Endothelial cell of umbilical vein (primary cell): ENCODE measurements at regions not wholly inside any gene's neighbourhood (a gene's known extent, or its start where the extent isn't known, plus 50 kb on each side); places are given as distances from the start of the nearest gene placed in this dataset.

Experiments used
- BruUV-seq: library from RNA; stranded (reverse); fragments of 400-500 nt; replicated peaks from 2 replicates; lab custom pipeline; 2021; lab: Mats Ljungman, UMichigan
- CTCF ChIA-PET: fragments of 300-600, 350-600 bp; sonication (Branson Sonifier 250); formaldehyde crosslinking; loops from one replicate; lab custom pipeline; 2021; ENCODE audit warnings: antibody characterized with exemption, inconsistent platforms; lab: Charles Lee
- POLR2A ChIA-PET: fragments of 300-600, 350-600 bp; sonication (Branson Sonifier 250); formaldehyde crosslinking; loops from one replicate; lab custom pipeline; 2021; ENCODE audit warnings: antibody characterized with exemption, inconsistent platforms; lab: Charles Lee
- DNase-seq: peaks from one replicate; pipeline ENCODE4 v3.0.0-alpha.2; 2011; ENCODE audit warnings: low read depth, low spot score
- FAIRE-seq: peaks from 2 replicates; lab custom pipeline; 2011; peaks lifted over from hg19 to GRCh38; lab: Jason Lieb, UNC
- H2AFZ ChIP-seq: 2 replicates; pipeline ENCODE4 v1.6.0; 2012; ENCODE audit warnings: low read depth, low read length, control low read depth, inconsistent platforms
- H3K27ac ChIP-seq: 2 replicates; pipeline ENCODE4 v1.5.1; 2011; ENCODE audit warnings: low read depth, mild to moderate bottlenecking, control low read depth, low read length, moderate library complexity; ENCODE audit not compliant: insufficient read depth
- H3K27me3 ChIP-seq, 2 experiments: 2 replicates each; pipeline versions ENCODE4 v1.6.0 to v1.6.1; 2011; ENCODE audit warnings: low read length in 2 of 2, mixed read lengths in 1 of 2; ENCODE audit not compliant: control insufficient read depth in 2 of 2, insufficient read depth in 2 of 2
- H3K36me3 ChIP-seq, 2 experiments: 2 replicates in 1 of 2; 3 replicates in 1 of 2; pipeline ENCODE4 v1.5.1; 2011; ENCODE audit warnings: low read length in 2 of 2, mild to moderate bottlenecking in 1 of 2, moderate library complexity in 1 of 2; ENCODE audit not compliant: control insufficient read depth in 2 of 2, insufficient read depth in 2 of 2; ENCODE audit errors: extremely low read depth in 1 of 2
- H3K4me1 ChIP-seq: 3 replicates; pipeline ENCODE4 v1.5.1; 2011; ENCODE audit warnings: mild to moderate bottlenecking, low read length; ENCODE audit not compliant: control insufficient read depth, insufficient read depth; ENCODE audit errors: extremely low read depth
- H3K4me2 ChIP-seq: 2 replicates; pipeline ENCODE4 v1.6.1; 2011; ENCODE audit warnings: low read length, control low read depth, mixed read lengths; ENCODE audit not compliant: insufficient read depth
- H3K4me3 ChIP-seq, 3 experiments: fragments of 200-600 bp in 1 of 3; sonication (generic), shearing (Covaris generic) in 1 of 3; replicated peaks in 1 of 3; 2 replicates each; pipeline ENCODE4 v1.5.1; 2011 to 2016; ENCODE audit warnings: control low read depth in 3 of 3, low read length in 3 of 3, mild to moderate bottlenecking in 2 of 3, inconsistent platforms in 1 of 3, low read depth in 1 of 3, moderate library complexity in 1 of 3; ENCODE audit not compliant: insufficient read depth in 1 of 3
- H3K79me2 ChIP-seq: 2 replicates; pipeline ENCODE4 v1.6.0; 2012; ENCODE audit warnings: low read length, inconsistent platforms; ENCODE audit not compliant: control insufficient read depth, insufficient read depth
- H3K9ac ChIP-seq: replicated peaks from 2 replicates; pipeline ENCODE3; 2011; ENCODE audit warnings: low read length, control low read depth; ENCODE audit not compliant: insufficient read depth; ENCODE audit errors: extremely low read depth
- H3K9me1 ChIP-seq: replicated peaks from 3 replicates; pipeline ENCODE4 v1.6.0; 2011; ENCODE audit warnings: mild to moderate bottlenecking, low read length; ENCODE audit not compliant: control insufficient read depth, insufficient read depth; ENCODE audit errors: extremely low read depth
- H3K9me3 ChIP-seq: replicated peaks from 2 replicates; pipeline ENCODE4 v1.5.1; 2012; ENCODE audit warnings: low read length, inconsistent platforms; ENCODE audit not compliant: control insufficient read depth, insufficient read depth
- H4K20me1 ChIP-seq: replicated peaks from 2 replicates; pipeline ENCODE3; 2011; ENCODE audit warnings: mild to moderate bottlenecking, low read length; ENCODE audit not compliant: control insufficient read depth, insufficient read depth; ENCODE audit errors: extremely low read depth
- GATA2 ChIP-seq: IDR thresholded peaks from 2 replicates; pipeline ENCODE4 v1.7.0; 2011; ENCODE audit warnings: low read depth, mild to moderate bottlenecking, moderate library complexity, mixed read lengths, low read length; ENCODE audit not compliant: insufficient read length, insufficient read depth
- MYC ChIP-seq: IDR thresholded peaks from one replicate; pipeline ENCODE4 v1.6.1; 2011; ENCODE audit warnings: mild to moderate bottlenecking, low read depth, low read length
- POLR2A ChIP-seq: IDR thresholded peaks from 2 replicates; pipeline ENCODE4 v1.6.1; 2012; ENCODE audit warnings: low read depth, mild to moderate bottlenecking, control low read depth, low read length
- POLR2AphosphoS5 ChIP-seq: IDR thresholded peaks from 2 replicates; pipeline ENCODE4 v1.6.1; 2012; ENCODE audit warnings: low read depth, mild to moderate bottlenecking, control low read depth, low read length, moderate library complexity; ENCODE audit not compliant: insufficient read depth
- dilution Hi-C: fragments of 300-500 bp; cut with MboI; formaldehyde crosslinking; loops from one replicate; pipeline ENCODE4 v1.15.0; 2019; ENCODE audit warnings: low sequenced_read_pairs; ENCODE audit not compliant: extremely low pct_ligation_motif_present
- intact Hi-C: fragments of 100-400 bp; cut with micrococcal nuclease; formaldehyde crosslinking; loops from one replicate; pipeline ENCODE4 v1.10.0; 2022
- TF ChIP-seq, protein P1 (sequence below): IDR thresholded peaks from 2 replicates; pipeline ENCODE4 v1.6.1; 2011; ENCODE audit not compliant: insufficient read depth, insufficient read length
- TF ChIP-seq, protein P2 (sequence below), 2 donors: IDR thresholded peaks; 1 replicate in 1 of 2; 2 replicates in 1 of 2; pipeline ENCODE4 v1.5.1; 2011; ENCODE audit warnings: low read length in 2 of 2, mild to moderate bottlenecking in 2 of 2, moderate library complexity in 2 of 2, control low read depth in 1 of 2, inconsistent platforms in 1 of 2, low read depth in 1 of 2; ENCODE audit not compliant: insufficient read depth in 1 of 2; ENCODE audit errors: extremely low read depth in 1 of 2

DNA sequence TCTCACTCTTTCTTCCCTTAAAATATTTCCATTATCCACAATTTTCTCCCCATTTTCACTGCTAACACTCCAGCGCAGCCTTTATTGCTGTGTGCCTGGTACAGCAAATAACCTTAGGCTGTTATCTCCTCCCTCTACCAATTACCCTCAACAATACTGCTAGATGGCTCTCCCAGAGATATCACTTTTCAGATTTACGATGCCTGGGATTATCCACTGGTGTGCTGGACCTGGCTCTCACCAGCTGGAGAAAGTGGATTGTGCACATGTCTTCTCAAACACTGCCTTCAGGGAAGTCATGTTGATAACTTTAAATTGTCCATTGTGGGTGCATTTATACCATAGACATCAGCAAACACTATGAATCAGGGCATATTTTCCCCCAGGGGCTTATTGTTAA is 101.9 kb upstream of the ADAMTS20 start:
- H3K4me1 ChIP-seq = no peaks in the 10 kb centered on the region
- DNase-seq (no peak), FAIRE-seq (no peak)
- no peaks in the 10 kb centered on the region for H3K36me3 ChIP-seq
- TF ChIP-seq MYC = no peak
- TF ChIP-seq, protein P1, sequence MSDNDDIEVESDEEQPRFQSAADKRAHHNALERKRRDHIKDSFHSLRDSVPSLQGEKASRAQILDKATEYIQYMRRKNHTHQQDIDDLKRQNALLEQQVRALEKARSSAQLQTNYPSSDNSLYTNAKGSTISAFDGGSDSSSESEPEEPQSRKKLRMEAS = no peak
- TF ChIP-seq GATA2 = no peak
- TF ChIP-seq POLR2A = no peak
- TF ChIP-seq, protein P2, sequence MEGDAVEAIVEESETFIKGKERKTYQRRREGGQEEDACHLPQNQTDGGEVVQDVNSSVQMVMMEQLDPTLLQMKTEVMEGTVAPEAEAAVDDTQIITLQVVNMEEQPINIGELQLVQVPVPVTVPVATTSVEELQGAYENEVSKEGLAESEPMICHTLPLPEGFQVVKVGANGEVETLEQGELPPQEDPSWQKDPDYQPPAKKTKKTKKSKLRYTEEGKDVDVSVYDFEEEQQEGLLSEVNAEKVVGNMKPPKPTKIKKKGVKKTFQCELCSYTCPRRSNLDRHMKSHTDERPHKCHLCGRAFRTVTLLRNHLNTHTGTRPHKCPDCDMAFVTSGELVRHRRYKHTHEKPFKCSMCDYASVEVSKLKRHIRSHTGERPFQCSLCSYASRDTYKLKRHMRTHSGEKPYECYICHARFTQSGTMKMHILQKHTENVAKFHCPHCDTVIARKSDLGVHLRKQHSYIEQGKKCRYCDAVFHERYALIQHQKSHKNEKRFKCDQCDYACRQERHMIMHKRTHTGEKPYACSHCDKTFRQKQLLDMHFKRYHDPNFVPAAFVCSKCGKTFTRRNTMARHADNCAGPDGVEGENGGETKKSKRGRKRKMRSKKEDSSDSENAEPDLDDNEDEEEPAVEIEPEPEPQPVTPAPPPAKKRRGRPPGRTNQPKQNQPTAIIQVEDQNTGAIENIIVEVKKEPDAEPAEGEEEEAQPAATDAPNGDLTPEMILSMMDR (IDR thresholded peaks at IDR 0.05; ENCODE audit: extremely low read depth in 1 of 2, insufficient read depth in 1 of 2, low read depth in 1 of 2, low read length in 2 of 2) = no peak
- TF ChIP-seq POLR2AphosphoS5 = no peak
- dilution Hi-C loops = no loop called here
- no peak overlapping the region for H3K4me3 ChIP-seq
- H3K79me2 ChIP-seq = no peaks in the 10 kb centered on the region
- POLR2A ChIA-PET = no interaction called here
- H3K27me3 ChIP-seq = no peaks in the 10 kb centered on the region
- H3K9me3 ChIP-seq = no peaks in the 10 kb centered on the region
- H3K9me1 ChIP-seq = no peaks in the 10 kb centered on the region
- CTCF ChIA-PET = no interaction called here
- H4K20me1 ChIP-seq = no peaks in the 10 kb centered on the region
- no peak overlapping the region for H3K9ac ChIP-seq
- H2AFZ ChIP-seq = no peak overlapping the region
- BruUV-seq = no TSS peak
- intact Hi-C loops = no loop called here
- H3K4me2 ChIP-seq = no peak overlapping the region
- no peak overlapping the region for H3K27ac ChIP-seq
